VCaP (cell line): ENCODE measurements at regions not wholly inside any gene's neighbourhood (a gene's known extent, or its start where the extent isn't known, plus 50 kb on each side); places are given as distances from the start of the nearest gene placed in this dataset.

Experiments
- H3K27ac ChIP-seq: fragments of 450-650 bp; 2 replicates; pipeline ENCODE4 v1.5.1; 2017
- CTCF ChIP-seq: fragments of 450-650 bp; conservative IDR thresholded peaks from 2 replicates; pipeline ENCODE4 v1.5.1; 2017; ENCODE audit warnings: mild to moderate bottlenecking, moderate library complexity

- no peak for TF ChIP-seq CTCF
- no peak overlapping the region for H3K27ac ChIP-seq
Measured at GRCh38 chr15:70311821-70312220, 214.1 kb upstream of the TLE3 start.

GRCh38 chr15:70309716-70310115 is 212.0 kb upstream of the TLE3 start:
- H3K27ac ChIP-seq, result no peak overlapping the region
- TF ChIP-seq CTCF, result no peak

- no peak overlapping the region for H3K27ac ChIP-seq
Measured at GRCh38 chr15:70308735-70309434, 211.2 kb upstream of the TLE3 start.

GRCh38 chr15:70308011-70308734 is 210.5 kb upstream of the TLE3 start:
- H3K27ac ChIP-seq, result no peak overlapping the region
- no peak for TF ChIP-seq CTCF

More at GRCh38 chr15:70308735-70309434, 211.2 kb upstream of the TLE3 start:
- TF ChIP-seq CTCF, result no peak

GRCh38 chr15:70306582-70306981 is 208.9 kb upstream of the TLE3 start:
- no peak overlapping the region for H3K27ac ChIP-seq
- no peak for TF ChIP-seq CTCF

- H3K27ac ChIP-seq, result no peak overlapping the region
- TF ChIP-seq CTCF, result no peak
Measured at GRCh38 chr15:70306081-70306480, 208.4 kb upstream of the TLE3 start.

- no peak overlapping the region for H3K27ac ChIP-seq
- TF ChIP-seq CTCF, result no peak
Measured at GRCh38 chr15:70303981-70304380, 206.3 kb upstream of the TLE3 start.
